Lung (tissue), 11 donors: ENCODE measurements at regions not wholly inside any gene's neighbourhood (a gene's known extent, or its start where the extent isn't known, plus 50 kb on each side); places are given as distances from the start of the nearest gene placed in this dataset.

Experiments
- ATAC-seq: fragments of 200-7000 bp; cut with Tn5 transposase; one replicate; pipeline ENCODE4 v1.9.1; 2020; ENCODE audit warnings: moderate number of reproducible peaks; ENCODE audit not compliant: insufficient read depth, low FRiP score
- DNase-seq, 3 donors: peaks; one replicate each; pipeline ENCODE4 v3.0.0-alpha.2; 2013 to 2017
- H3K27ac ChIP-seq, 2 donors: one replicate each; pipeline ENCODE4 v1.5.1; 2013; ENCODE audit warnings: mild to moderate bottlenecking in 2 of 2, moderate library complexity in 2 of 2, control low read depth in 1 of 2, inconsistent platforms in 1 of 2, low read depth in 1 of 2, low read length in 1 of 2
- H3K27me3 ChIP-seq, 3 donors: one replicate each; pipeline ENCODE4 v1.5.1; 2013; ENCODE audit warnings: low read length in 2 of 3; ENCODE audit not compliant: control insufficient read depth in 3 of 3, insufficient read depth in 3 of 3
- H3K36me3 ChIP-seq, 4 donors: one replicate each; pipeline ENCODE4 v1.5.1; 2013; ENCODE audit warnings: low read length in 4 of 4, mild to moderate bottlenecking in 1 of 4, moderate library complexity in 1 of 4; ENCODE audit not compliant: control insufficient read depth in 4 of 4, insufficient read depth in 4 of 4
- H3K4me1 ChIP-seq, 5 donors: one replicate each; pipeline ENCODE4 v1.5.1; 2013; ENCODE audit warnings: low read length in 5 of 5, mild to moderate bottlenecking in 2 of 5, moderate library complexity in 1 of 5; ENCODE audit not compliant: control insufficient read depth in 5 of 5, insufficient read depth in 5 of 5
- H3K4me3 ChIP-seq: one replicate; pipeline ENCODE4 v1.5.1; 2013; ENCODE audit warnings: mild to moderate bottlenecking, control low read depth, moderate library complexity
- H3K9ac ChIP-seq, 2 donors: one replicate each; pipeline ENCODE4 v1.5.1; 2013; ENCODE audit warnings: low read length in 2 of 2, control low read depth in 1 of 2; ENCODE audit not compliant: insufficient read depth in 1 of 2
- H3K9me3 ChIP-seq, 4 donors: one replicate each; pipeline ENCODE4 v1.5.1; 2013; ENCODE audit warnings: low read length in 3 of 4, mild to moderate bottlenecking in 1 of 4, moderate library complexity in 1 of 4; ENCODE audit not compliant: control insufficient read depth in 4 of 4, insufficient read depth in 3 of 4
- WGBS, 2 donors: extraction: QIAGEN DNeasy Blood & Tissue Kit; methylation state at CpG; one replicate each; pipeline ENCODE4 v1.1.7; 2013; 5-methylcytosine and 5-hydroxymethylcytosine counted together
- TF ChIP-seq, protein P1 (sequence below): IDR thresholded peaks from 2 replicates; pipeline ENCODE4 v1.5.1; 2012; ENCODE audit warnings: mild to moderate bottlenecking; ENCODE audit errors: control extremely low read depth, extremely low read depth
- donor health status: control.
- donor health status: control.
- donor health status: Bipolar disorder and iron deficiency.
- donor health status: healthy.
- donor health status: DM: yes; HTN: yes; CAD: no.

DNA sequence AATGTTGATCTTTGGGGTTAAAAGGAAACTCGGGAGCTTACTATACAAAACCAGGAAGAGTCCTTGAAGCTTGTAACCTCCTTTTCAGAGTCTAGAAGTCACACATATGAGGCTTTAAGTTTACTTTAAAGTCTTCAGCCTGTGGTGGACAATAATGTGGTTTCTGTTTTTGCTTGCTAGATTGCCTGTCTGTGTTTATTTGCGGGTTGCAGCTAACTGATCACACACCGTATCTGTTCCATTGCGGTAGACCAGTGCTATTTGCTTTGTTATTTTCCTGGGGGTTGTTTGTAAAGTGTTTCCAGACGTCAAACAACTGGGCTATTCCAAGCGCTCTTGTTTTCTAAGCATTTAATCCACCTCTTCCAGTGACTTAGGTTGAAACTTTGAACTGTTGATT lies 143.0 kb upstream of the GYPA start:
- TF ChIP-seq, protein P1, sequence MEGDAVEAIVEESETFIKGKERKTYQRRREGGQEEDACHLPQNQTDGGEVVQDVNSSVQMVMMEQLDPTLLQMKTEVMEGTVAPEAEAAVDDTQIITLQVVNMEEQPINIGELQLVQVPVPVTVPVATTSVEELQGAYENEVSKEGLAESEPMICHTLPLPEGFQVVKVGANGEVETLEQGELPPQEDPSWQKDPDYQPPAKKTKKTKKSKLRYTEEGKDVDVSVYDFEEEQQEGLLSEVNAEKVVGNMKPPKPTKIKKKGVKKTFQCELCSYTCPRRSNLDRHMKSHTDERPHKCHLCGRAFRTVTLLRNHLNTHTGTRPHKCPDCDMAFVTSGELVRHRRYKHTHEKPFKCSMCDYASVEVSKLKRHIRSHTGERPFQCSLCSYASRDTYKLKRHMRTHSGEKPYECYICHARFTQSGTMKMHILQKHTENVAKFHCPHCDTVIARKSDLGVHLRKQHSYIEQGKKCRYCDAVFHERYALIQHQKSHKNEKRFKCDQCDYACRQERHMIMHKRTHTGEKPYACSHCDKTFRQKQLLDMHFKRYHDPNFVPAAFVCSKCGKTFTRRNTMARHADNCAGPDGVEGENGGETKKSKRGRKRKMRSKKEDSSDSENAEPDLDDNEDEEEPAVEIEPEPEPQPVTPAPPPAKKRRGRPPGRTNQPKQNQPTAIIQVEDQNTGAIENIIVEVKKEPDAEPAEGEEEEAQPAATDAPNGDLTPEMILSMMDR, result no peak
- 60 to 61% methylated on average over 6 of the region's 6 CpGs for whole genome bisulfite sequencing, 2 donors
- Histone ChIP-seq H3K27me3 (no peaks in the 10 kb centered on the region), H3K9ac (no peak overlapping the region), H3K27ac (no peak overlapping the region), H3K4me3 (no peak overlapping the region), H3K36me3 (no peaks in the 10 kb centered on the region), H3K9me3 (peaks cover 0 to 2% (median 0%) of the 10 kb centered on the region in 4 donors), H3K4me1 (peaks cover 0 to 15% (median 0%) of the 10 kb centered on the region in 5 donors)
- peak; percentile 56 to 93 (median 91) for DNase-seq
- no peak for ATAC-seq

DNA sequence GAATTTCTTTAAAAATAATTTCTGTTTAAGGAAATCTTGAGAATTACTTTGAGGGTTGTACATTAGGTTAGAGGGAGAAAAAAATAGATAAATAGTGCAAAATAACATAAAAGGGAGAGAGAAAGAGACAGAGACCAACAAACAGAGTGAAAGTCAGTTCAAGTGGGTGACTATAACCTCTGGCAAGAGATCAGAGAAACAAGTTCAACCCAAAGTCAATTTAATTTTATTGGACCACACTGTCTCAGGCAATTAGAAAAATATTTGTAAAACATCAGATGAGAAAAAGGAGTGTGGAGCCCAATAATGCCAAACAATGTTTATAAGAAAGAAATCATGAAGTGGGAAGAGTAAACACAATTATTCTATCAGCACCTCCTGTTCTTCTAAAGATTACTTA lies 143.5 kb upstream of the GYPA start:
- Histone ChIP-seq H3K27ac (no peak overlapping the region), H3K9me3 (peaks cover 0 to 2% (median 0%) of the 10 kb centered on the region in 4 donors), H3K27me3 (no peaks in the 10 kb centered on the region), H3K4me1 (peaks cover 0 to 15% (median 0%) of the 10 kb centered on the region in 5 donors), H3K9ac (no peak overlapping the region), H3K4me3 (no peak overlapping the region), H3K36me3 (no peaks in the 10 kb centered on the region)
- ATAC-seq (no peak), DNase-seq (peak in 2 of 3 donors; percentile 94 to 95)
- TF ChIP-seq, protein P1, result no peak

DNA sequence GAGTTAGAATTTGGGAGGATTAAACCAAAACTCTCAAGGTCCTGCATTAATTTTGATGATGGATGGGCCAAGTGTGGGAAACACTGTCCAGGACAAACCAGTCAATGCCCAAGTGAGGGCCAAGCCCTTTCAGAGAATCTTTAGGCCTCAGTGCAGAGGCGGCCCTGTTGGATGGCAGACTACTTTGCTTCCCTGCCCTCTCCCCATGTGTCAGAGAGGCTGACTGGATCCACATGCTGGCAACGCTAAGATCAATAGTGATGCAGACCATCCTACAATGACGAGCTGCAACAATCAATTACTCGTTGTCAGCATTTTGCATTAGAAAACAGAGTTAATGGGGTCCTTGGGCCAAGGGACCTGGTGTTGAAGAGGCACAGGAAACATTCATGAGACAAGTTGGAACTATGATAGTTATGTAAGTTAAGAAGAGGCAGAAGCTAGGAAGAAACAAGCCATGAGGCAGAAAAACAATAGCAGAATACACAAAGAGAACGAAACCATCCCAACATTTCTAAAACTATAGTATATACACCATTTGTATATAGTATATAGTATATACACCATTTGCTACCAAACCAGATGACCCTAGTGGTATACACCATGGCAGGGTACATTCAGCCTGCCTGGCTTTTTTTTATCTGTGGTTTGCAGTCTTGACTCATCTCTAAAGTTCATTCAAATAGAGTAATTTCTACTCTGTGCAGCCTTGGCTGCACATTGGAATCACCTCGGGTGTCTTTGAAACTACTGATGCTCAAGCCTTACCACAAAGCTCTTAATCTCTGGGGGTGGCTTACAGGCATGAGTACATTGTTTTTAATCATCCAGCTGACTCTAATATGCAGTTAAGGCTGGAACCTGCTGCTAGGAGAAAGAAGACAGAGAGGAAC lies 147.7 kb upstream of the GYPA start:
- TF ChIP-seq, protein P1, result no peak
- ATAC-seq (no peak), DNase-seq (no peak)
- Histone ChIP-seq H3K9me3 (no peaks in the 10 kb centered on the region), H3K27me3 (no peaks in the 10 kb centered on the region), H3K4me3 (no peak overlapping the region), H3K36me3 (no peaks in the 10 kb centered on the region), H3K4me1 (peaks cover 0 to 16% (median 0%) of the 10 kb centered on the region in 5 donors), H3K27ac (no peak overlapping the region), H3K9ac (no peak overlapping the region)
- WGBS, 2 donors, result 88 to 94% methylated on average over 6 of the region's 6 CpGs
